ENCODE measurements at regions not wholly inside any gene's neighbourhood (a gene's known extent, or its start where the extent isn't known, plus 50 kb on each side); places are given as distances from the start of the nearest gene placed in this dataset.
"Not testable (repeated sequence)": the region's sequence is repeated elsewhere in the genome, so short reads cannot be mapped to it uniquely, and the experiment has no call there.

DNA sequence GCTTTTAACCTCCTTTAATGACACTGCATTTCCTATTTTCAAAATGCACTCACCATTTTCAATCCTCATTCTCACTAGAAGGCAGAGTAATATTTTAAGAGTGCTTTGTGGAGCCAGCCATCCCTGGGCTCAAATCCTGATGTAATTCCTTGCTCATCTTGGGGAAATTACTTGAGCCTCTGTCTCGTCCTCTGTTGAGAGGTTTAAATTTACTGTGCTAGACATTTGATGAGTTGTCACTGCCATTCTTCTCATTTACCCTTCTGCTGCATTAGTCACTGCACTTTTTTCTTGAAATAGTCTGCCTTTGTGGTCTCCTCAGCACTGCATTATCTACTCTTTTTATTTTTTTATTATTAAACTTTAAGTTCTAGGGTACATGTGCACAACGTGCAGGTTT, 150.0 kb upstream of the HDDC2 start:
- no peaks in the 10 kb centered on the region for H3K4me1 ChIP-seq (ENCODE audit: low read length)
- H3K27ac ChIP-seq (ENCODE audit: low read length), result no peak overlapping the region
- no peaks in the 10 kb centered on the region for H3K79me2 ChIP-seq (ENCODE audit: low read length)
- no peak overlapping the region for H3K9ac ChIP-seq (ENCODE audit: low read length)
- no peaks in the 10 kb centered on the region for H4K20me1 ChIP-seq (ENCODE audit: insufficient read depth, low read length)
- no peaks in the 10 kb centered on the region for H3K9me3 ChIP-seq (ENCODE audit: insufficient read depth, low read length)
- H3K27me3 ChIP-seq (ENCODE audit: low read depth, low read length), result no peaks in the 10 kb centered on the region
- H3K4me2 ChIP-seq (ENCODE audit: low read length), result no peak overlapping the region
- H2AFZ ChIP-seq (ENCODE audit: low read depth, low read length), result no peak overlapping the region
- H3K4me3 ChIP-seq (ENCODE audit: low read length), result no peak overlapping the region
- H3K36me3 ChIP-seq (replicated peaks; ENCODE audit: low read depth, low read length), result no peaks in the 10 kb centered on the region
- TF ChIP-seq EZH2phosphoT487 (IDR thresholded peaks at IDR 0.05; ENCODE audit: low read depth), result no peak
- TF ChIP-seq, protein P1, sequence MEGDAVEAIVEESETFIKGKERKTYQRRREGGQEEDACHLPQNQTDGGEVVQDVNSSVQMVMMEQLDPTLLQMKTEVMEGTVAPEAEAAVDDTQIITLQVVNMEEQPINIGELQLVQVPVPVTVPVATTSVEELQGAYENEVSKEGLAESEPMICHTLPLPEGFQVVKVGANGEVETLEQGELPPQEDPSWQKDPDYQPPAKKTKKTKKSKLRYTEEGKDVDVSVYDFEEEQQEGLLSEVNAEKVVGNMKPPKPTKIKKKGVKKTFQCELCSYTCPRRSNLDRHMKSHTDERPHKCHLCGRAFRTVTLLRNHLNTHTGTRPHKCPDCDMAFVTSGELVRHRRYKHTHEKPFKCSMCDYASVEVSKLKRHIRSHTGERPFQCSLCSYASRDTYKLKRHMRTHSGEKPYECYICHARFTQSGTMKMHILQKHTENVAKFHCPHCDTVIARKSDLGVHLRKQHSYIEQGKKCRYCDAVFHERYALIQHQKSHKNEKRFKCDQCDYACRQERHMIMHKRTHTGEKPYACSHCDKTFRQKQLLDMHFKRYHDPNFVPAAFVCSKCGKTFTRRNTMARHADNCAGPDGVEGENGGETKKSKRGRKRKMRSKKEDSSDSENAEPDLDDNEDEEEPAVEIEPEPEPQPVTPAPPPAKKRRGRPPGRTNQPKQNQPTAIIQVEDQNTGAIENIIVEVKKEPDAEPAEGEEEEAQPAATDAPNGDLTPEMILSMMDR (IDR thresholded peaks at IDR 0.05; ENCODE audit: low read depth, low read length), result no peak

DNA sequence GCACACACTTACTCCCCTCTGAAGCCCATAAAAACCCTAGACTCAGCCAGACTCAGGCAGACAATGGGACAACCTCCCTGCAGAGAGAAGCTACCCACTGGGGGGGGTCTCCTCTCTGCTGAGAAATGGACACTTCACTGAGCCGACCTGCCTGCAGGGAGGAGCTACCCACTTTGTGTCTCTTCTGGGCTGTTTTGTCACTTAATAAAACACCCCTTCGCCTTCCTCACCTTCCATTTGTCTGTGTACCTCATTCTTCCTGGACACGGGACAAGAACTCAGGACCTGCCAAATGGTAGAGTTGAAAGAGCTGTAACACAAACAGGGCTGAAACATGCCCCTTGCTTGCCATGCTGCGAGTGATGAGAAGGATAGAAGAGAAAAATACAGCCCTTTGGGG, 151.7 kb upstream of the HDDC2 start:
- no peaks in the 10 kb centered on the region for H3K79me2 ChIP-seq (ENCODE audit: low read length)
- no peaks in the 10 kb centered on the region for H3K9me3 ChIP-seq (ENCODE audit: insufficient read depth, low read length)
- H3K9ac ChIP-seq (ENCODE audit: low read length), result no peak overlapping the region
- no peak overlapping the region for H2AFZ ChIP-seq (ENCODE audit: low read depth, low read length)
- no peaks in the 10 kb centered on the region for H4K20me1 ChIP-seq (ENCODE audit: insufficient read depth, low read length)
- no peak for TF ChIP-seq EZH2phosphoT487 (IDR thresholded peaks at IDR 0.05; ENCODE audit: low read depth)
- TF ChIP-seq, protein P1 (IDR thresholded peaks at IDR 0.05; ENCODE audit: low read depth, low read length), result no peak
- H3K4me2 ChIP-seq (ENCODE audit: low read length), result no peak overlapping the region
- H3K4me1 ChIP-seq (ENCODE audit: low read length), result no peaks in the 10 kb centered on the region
- H3K4me3 ChIP-seq (ENCODE audit: low read length), result no peak overlapping the region
- H3K27me3 ChIP-seq (ENCODE audit: low read depth, low read length), result no peaks in the 10 kb centered on the region
- H3K27ac ChIP-seq (ENCODE audit: low read length), result no peak overlapping the region
- H3K36me3 ChIP-seq (replicated peaks; ENCODE audit: low read depth, low read length), result no peaks in the 10 kb centered on the region

DNA sequence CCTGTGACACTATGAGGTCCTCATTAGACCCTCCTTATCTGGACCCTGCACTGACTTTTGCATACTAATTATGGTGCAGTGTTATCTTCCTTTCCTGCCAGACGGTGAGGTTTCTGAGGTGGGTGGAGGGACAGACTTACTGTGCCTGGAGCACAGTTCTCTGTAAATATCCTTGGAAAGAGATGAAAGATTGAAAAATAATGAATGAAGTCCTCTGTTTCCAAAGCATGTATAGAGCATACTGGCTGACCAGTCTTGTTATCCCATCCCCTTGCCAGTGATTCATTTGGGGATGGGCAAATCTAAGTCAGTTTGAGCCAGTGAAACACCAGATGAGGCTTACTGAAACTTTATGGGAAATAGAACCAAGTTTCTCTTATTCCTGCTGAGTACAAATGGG, 152.6 kb upstream of the HDDC2 start:
- H3K4me3 ChIP-seq (ENCODE audit: low read length), result no peak overlapping the region
- H2AFZ ChIP-seq (ENCODE audit: low read depth, low read length), result no peak overlapping the region
- no peak overlapping the region for H3K4me2 ChIP-seq (ENCODE audit: low read length)
- no peak overlapping the region for H3K9ac ChIP-seq (ENCODE audit: low read length)
- H3K36me3 ChIP-seq (replicated peaks; ENCODE audit: low read depth, low read length), result no peaks in the 10 kb centered on the region
- H3K9me3 ChIP-seq (ENCODE audit: insufficient read depth, low read length), result no peaks in the 10 kb centered on the region
- H3K27ac ChIP-seq (ENCODE audit: low read length), result no peak overlapping the region
- no peak for TF ChIP-seq EZH2phosphoT487 (IDR thresholded peaks at IDR 0.05; ENCODE audit: low read depth)
- TF ChIP-seq, protein P1 (IDR thresholded peaks at IDR 0.05; ENCODE audit: low read depth, low read length), result no peak
- no peaks in the 10 kb centered on the region for H3K27me3 ChIP-seq (ENCODE audit: low read depth, low read length)
- no peaks in the 10 kb centered on the region for H3K4me1 ChIP-seq (ENCODE audit: low read length)
- no peaks in the 10 kb centered on the region for H4K20me1 ChIP-seq (ENCODE audit: insufficient read depth, low read length)
- H3K79me2 ChIP-seq (ENCODE audit: low read length), result no peaks in the 10 kb centered on the region

DNA sequence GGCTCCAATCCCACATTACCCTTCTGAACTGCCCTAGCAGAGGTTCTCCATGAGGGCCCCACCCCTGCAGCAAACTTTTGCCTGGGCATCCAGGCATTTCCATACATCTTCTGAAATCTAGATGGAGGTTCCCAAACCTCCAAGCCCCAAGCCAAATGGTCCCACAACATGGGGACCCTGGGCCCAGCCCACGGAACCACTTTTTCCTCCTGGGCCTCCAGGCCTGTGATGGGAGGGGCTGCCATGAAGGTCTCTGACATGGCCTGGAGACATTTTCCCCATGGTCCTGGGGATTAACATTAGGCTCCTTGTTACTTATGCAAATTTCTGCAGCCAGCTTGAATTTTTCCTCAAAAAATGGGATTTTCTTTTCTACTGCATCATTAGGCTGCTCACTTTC, 156.7 kb upstream of the HDDC2 start:
- H3K9me3 ChIP-seq (ENCODE audit: insufficient read depth, low read length); H3K27ac ChIP-seq (ENCODE audit: low read length); H3K27me3 ChIP-seq (ENCODE audit: low read depth, low read length); H3K36me3 ChIP-seq (replicated peaks; ENCODE audit: low read depth, low read length); H3K4me3 ChIP-seq (ENCODE audit: low read length); H2AFZ ChIP-seq (ENCODE audit: low read depth, low read length); H3K9ac ChIP-seq (ENCODE audit: low read length); H3K4me2 ChIP-seq (ENCODE audit: low read length); H3K79me2 ChIP-seq (ENCODE audit: low read length); H4K20me1 ChIP-seq (ENCODE audit: insufficient read depth, low read length); H3K4me1 ChIP-seq (ENCODE audit: low read length): not testable (repeated sequence)

DNA sequence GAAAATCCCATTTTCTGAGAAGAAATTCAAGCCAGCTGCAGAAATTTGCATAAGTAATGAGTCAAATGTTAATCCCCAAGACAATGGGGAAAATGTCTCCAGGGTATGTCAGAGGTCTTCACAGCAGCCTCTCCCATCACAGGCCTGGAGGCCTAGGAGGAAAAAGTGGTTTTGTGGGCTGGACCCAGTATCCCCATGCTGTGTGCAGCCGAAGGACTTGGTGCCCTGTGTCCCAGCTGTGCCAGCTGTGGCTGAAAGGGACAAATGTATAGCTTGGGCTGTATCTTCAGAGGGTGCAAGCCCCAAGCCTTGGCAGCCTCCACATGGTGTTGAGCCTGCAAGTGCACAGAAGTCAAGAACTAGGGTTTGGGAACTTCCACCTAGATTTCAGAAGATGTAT, 163.6 kb upstream of the HDDC2 start:
- not testable (repeated sequence) for H3K4me2 ChIP-seq (ENCODE audit: low read length); H3K27ac ChIP-seq (ENCODE audit: low read length); H3K4me3 ChIP-seq (ENCODE audit: low read length); H3K9me3 ChIP-seq (ENCODE audit: insufficient read depth, low read length); H3K9ac ChIP-seq (ENCODE audit: low read length); H4K20me1 ChIP-seq (ENCODE audit: insufficient read depth, low read length); H2AFZ ChIP-seq (ENCODE audit: low read depth, low read length); H3K27me3 ChIP-seq (ENCODE audit: low read depth, low read length); H3K79me2 ChIP-seq (ENCODE audit: low read length); H3K36me3 ChIP-seq (replicated peaks; ENCODE audit: low read depth, low read length)
- peaks cover 13% of the 10 kb centered on the region for H3K4me1 ChIP-seq (ENCODE audit: low read length)

All from OCI-LY3 (cell line).